ENCODE measurements at regions not wholly inside any gene's neighbourhood (a gene's known extent, or its start where the extent isn't known, plus 50 kb on each side); places are given as distances from the start of the nearest gene placed in this dataset.

- no peak for DNase-seq (ENCODE audit: extremely low spot score)
- ChIA-PET CTCF (no interaction called here), POLR2A (no interaction called here)
- TF ChIP-seq, protein P1, sequence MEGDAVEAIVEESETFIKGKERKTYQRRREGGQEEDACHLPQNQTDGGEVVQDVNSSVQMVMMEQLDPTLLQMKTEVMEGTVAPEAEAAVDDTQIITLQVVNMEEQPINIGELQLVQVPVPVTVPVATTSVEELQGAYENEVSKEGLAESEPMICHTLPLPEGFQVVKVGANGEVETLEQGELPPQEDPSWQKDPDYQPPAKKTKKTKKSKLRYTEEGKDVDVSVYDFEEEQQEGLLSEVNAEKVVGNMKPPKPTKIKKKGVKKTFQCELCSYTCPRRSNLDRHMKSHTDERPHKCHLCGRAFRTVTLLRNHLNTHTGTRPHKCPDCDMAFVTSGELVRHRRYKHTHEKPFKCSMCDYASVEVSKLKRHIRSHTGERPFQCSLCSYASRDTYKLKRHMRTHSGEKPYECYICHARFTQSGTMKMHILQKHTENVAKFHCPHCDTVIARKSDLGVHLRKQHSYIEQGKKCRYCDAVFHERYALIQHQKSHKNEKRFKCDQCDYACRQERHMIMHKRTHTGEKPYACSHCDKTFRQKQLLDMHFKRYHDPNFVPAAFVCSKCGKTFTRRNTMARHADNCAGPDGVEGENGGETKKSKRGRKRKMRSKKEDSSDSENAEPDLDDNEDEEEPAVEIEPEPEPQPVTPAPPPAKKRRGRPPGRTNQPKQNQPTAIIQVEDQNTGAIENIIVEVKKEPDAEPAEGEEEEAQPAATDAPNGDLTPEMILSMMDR (IDR thresholded peaks at IDR 0.05; ENCODE audit: control extremely low read depth, extremely low read depth, low read depth, missing control alignments): no peak
Measured at GRCh38 chr5:158623971-158624370, 475.7 kb downstream of the EBF1 start.

DNA sequence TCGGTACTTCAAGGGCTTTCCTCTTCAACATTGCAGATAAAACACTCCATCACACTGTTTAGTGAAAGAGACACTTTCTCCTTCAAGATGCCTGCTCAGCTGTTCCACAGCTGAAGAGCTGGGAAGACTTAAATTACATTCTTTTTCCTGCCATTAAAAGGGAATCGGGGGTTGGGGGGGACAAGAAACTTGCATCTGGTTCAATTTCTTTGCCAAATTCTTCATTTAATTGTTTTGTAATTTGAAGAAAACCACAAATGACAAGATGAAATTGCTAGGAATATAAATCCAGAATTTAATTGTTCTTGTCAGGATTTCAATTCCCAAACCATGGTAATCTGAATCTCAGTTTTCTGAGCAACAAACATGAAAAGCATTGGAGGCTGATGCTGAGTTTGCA is 478.3 kb downstream of the EBF1 start:
- TF ChIP-seq, protein P1 (IDR thresholded peaks at IDR 0.05; ENCODE audit: control extremely low read depth, extremely low read depth, low read depth, missing control alignments): no peak
- no peak for DNase-seq (ENCODE audit: extremely low spot score)
- POLR2A ChIA-PET: no interaction called here
- CTCF ChIA-PET: interaction anchor here (1.1 kb wide), 1 partner anchor 14 kb away, joined by 3 read pairs; no protein-coding TSS in a partner anchor

DNA sequence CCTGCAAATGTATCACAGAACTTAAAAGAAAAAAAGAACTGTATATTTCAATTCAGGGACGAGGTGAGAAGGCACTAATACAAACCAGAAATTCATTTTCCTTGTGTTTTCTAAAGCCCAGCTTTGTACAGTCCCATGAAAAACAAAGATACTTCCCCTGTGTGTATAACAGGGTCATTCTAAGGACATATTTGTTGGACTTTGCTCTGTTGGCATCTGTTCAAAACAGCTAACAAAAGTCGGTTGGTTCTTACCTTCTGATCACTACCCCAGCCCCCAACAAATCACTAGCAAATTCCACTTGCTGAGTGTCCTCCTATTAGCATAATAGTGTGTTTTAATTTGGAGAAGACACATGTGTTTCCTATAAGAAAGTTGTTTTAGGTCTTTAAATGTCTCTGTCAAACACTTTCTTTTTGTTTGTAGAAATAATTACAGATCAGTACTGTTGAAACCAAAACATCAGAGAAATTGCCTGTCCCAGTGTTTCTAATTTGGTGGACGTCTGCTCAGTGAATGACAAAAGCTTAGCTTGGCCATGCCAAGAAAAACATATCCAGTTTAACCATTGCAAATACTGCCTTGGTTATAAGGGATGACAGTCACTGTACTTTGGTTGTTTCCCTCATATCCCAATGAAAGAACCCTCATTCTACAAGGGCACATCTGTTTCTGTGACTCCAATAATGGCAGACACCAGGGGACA is 480.5 kb downstream of the EBF1 start:
- POLR2A ChIA-PET: no interaction called here
- CTCF ChIA-PET: interaction anchor here (1.3 kb wide), 1 partner anchor 9 kb away, joined by 3 read pairs; no protein-coding TSS in a partner anchor
- TF ChIP-seq, protein P1 (IDR thresholded peaks at IDR 0.05; ENCODE audit: control extremely low read depth, extremely low read depth, low read depth, missing control alignments): no peak
- no peak for DNase-seq (ENCODE audit: extremely low spot score)

- POLR2A ChIA-PET: no interaction called here
- CTCF ChIA-PET: interaction anchor here (1.4 kb wide), 1 partner anchor 10 kb away, joined by 3 read pairs; no protein-coding TSS in a partner anchor
- no peak for DNase-seq (ENCODE audit: extremely low spot score)
- TF ChIP-seq, protein P1 (IDR thresholded peaks at IDR 0.05; ENCODE audit: control extremely low read depth, extremely low read depth, low read depth, missing control alignments): no peak
Measured at GRCh38 chr5:158618256-158618655, 481.5 kb downstream of the EBF1 start.

GRCh38 chr5:158616707-158617106 is 483.0 kb downstream of the EBF1 start:
- TF ChIP-seq, protein P1 (IDR thresholded peaks at IDR 0.05; ENCODE audit: control extremely low read depth, extremely low read depth, low read depth, missing control alignments): no peak
- ChIA-PET POLR2A (no interaction called here), CTCF (no interaction called here)
- no peak for DNase-seq (ENCODE audit: extremely low spot score)

GRCh38 chr5:158614951-158615350 is 484.8 kb downstream of the EBF1 start:
- DNase-seq (ENCODE audit: extremely low spot score): no peak
- ChIA-PET POLR2A (no interaction called here), CTCF (no interaction called here)
- TF ChIP-seq, protein P1 (IDR thresholded peaks at IDR 0.05; ENCODE audit: control extremely low read depth, extremely low read depth, low read depth, missing control alignments): no peak
